HG02943 (cell line): ENCODE measurements at regions not wholly inside any gene's neighbourhood (a gene's known extent, or its start where the extent isn't known, plus 50 kb on each side); places are given as distances from the start of the nearest gene placed in this dataset.

Experiments
- ATAC-seq: cut with Tn5 transposase; IDR thresholded peaks from one replicate; pipeline ENCODE4 v1.9.1; 2021; ENCODE audit warnings: mild to moderate bottlenecking, low read depth, moderate library complexity; ENCODE audit not compliant: unreplicated experiment

- ATAC-seq: peak; percentile 72
These were observed 122.2 kb upstream of the DCBLD2 start for GRCh38 chr3:99023590-99024192.

- ATAC-seq: no peak
These were observed 120.0 kb upstream of the DCBLD2 start for GRCh38 chr3:99021466-99021865.

GRCh38 chr3:99016452-99016851 lies 115.0 kb upstream of the DCBLD2 start:
- ATAC-seq: no peak

- no peak for ATAC-seq
These were observed 112.4 kb upstream of the DCBLD2 start for GRCh38 chr3:99013777-99014315.

GRCh38 chr3:99013077-99013476 lies 111.6 kb upstream of the DCBLD2 start:
- no peak for ATAC-seq

GRCh38 chr3:99012051-99012450 lies 110.6 kb upstream of the DCBLD2 start:
- ATAC-seq: peak; percentile 76

- no peak for ATAC-seq
These were observed 108.4 kb upstream of the DCBLD2 start for GRCh38 chr3:99009851-99010250.

- ATAC-seq: no peak
These were observed 105.2 kb upstream of the DCBLD2 start for GRCh38 chr3:99006686-99007085.

- ATAC-seq: no peak
These were observed 98.2 kb upstream of the DCBLD2 start for GRCh38 chr3:98999675-99000074.

- no peak for ATAC-seq
These were observed 92.8 kb upstream of the DCBLD2 start for GRCh38 chr3:98994128-98994762.

GRCh38 chr3:98991393-98991792 lies 89.9 kb upstream of the DCBLD2 start:
- ATAC-seq: no peak

- no peak for ATAC-seq
These were observed 89.2 kb upstream of the DCBLD2 start for GRCh38 chr3:98990657-98991056.

GRCh38 chr3:98986073-98986472 lies 84.6 kb upstream of the DCBLD2 start:
- no peak for ATAC-seq

- no peak for ATAC-seq
These were observed 83.9 kb upstream of the DCBLD2 start for GRCh38 chr3:98985431-98985830.

- ATAC-seq: no peak
These were observed 82.5 kb upstream of the DCBLD2 start for GRCh38 chr3:98984024-98984423.

GRCh38 chr3:98982351-98982750 lies 80.9 kb upstream of the DCBLD2 start:
- ATAC-seq: no peak

- peak; percentile 83 for ATAC-seq
These were observed 79.6 kb upstream of the DCBLD2 start for GRCh38 chr3:98980915-98981596.

GRCh38 chr3:98979296-98979695 lies 77.8 kb upstream of the DCBLD2 start:
- no peak for ATAC-seq

- ATAC-seq: no peak
These were observed 76.7 kb upstream of the DCBLD2 start for GRCh38 chr3:98978068-98978811.

- no peak for ATAC-seq
These were observed 76.0 kb upstream of the DCBLD2 start for GRCh38 chr3:98977520-98977919.

GRCh38 chr3:98974442-98974841 lies 72.9 kb upstream of the DCBLD2 start:
- no peak for ATAC-seq
